GM23338 (cell line): ENCODE measurements at regions not wholly inside any gene's neighbourhood (a gene's known extent, or its start where the extent isn't known, plus 50 kb on each side); places are given as distances from the start of the nearest gene placed in this dataset.

ENCODE experiments used
- ATAC-seq: fragments of 200-7000 bp; cut with Tn5 transposase; 3 replicates; pipeline ENCODE4 v1.9.1; 2020
- DNase-seq: peaks from one replicate; pipeline ENCODE4 v3.0.0-alpha.2; 2015; ENCODE audit warnings: low spot score
- H2AFZ ChIP-seq: fragments of 200-600 bp; sonication (generic); 2 replicates; pipeline ENCODE4 v1.8.0; 2016; ENCODE audit warnings: antibody characterized with exemption, mild to moderate bottlenecking, moderate library complexity
- H3F3A ChIP-seq: fragments of 200-600 bp; sonication (generic); replicated peaks from 2 replicates; pipeline ENCODE4 v1.8.0; 2017; ENCODE audit warnings: antibody characterized with exemption, mixed run types, low read depth
- H3K27ac ChIP-seq: fragments of 200-600 bp; sonication (generic); 2 replicates; pipeline ENCODE4 v1.6.1; 2016; ENCODE audit warnings: low read depth
- H3K27me3 ChIP-seq: fragments of 200-600 bp; sonication (generic); 2 replicates; pipeline ENCODE4 v1.8.0; 2016; ENCODE audit warnings: mild to moderate bottlenecking, mixed run types, moderate library complexity; ENCODE audit not compliant: insufficient read depth
- H3K36me3 ChIP-seq: fragments of 200-600 bp; sonication (generic); 2 replicates; pipeline ENCODE4 v1.8.0; 2016; ENCODE audit warnings: mild to moderate bottlenecking; ENCODE audit not compliant: insufficient read depth
- H3K4me1 ChIP-seq: fragments of 200-600 bp; sonication (generic); 2 replicates; pipeline ENCODE4 v1.8.0; 2016; ENCODE audit warnings: mild to moderate bottlenecking, moderate library complexity; ENCODE audit not compliant: insufficient read depth
- H3K4me2 ChIP-seq: fragments of 200-600 bp; sonication (generic); 2 replicates; pipeline ENCODE4 v1.7.1; 2017; ENCODE audit warnings: mixed run types
- H3K4me3 ChIP-seq: fragments of 200-600 bp; sonication (generic); 2 replicates; pipeline ENCODE4 v1.6.1; 2016; ENCODE audit warnings: mixed run types
- H3K79me2 ChIP-seq: fragments of 200-600 bp; sonication (generic); replicated peaks from 2 replicates; pipeline ENCODE4 v1.8.0; 2017; ENCODE audit warnings: mild to moderate bottlenecking; ENCODE audit not compliant: insufficient read depth
- H3K9me2 ChIP-seq: fragments of 200-600 bp; sonication (generic); 2 replicates; pipeline ENCODE4 v1.8.0; 2017; ENCODE audit not compliant: insufficient read depth
- H4K20me1 ChIP-seq: fragments of 200-600 bp; sonication (generic); replicated peaks from 2 replicates; pipeline ENCODE4 v1.8.0; 2017; ENCODE audit warnings: mild to moderate bottlenecking; ENCODE audit not compliant: insufficient read depth
- H3K27ac Mint-ChIP-seq: 2 replicates; pipeline ENCODE4 v1.8.0; 2020; ENCODE audit warnings: inconsistent platforms, mild to moderate bottlenecking, moderate library complexity, mixed read lengths
- H3K27me3 Mint-ChIP-seq: 3 replicates; pipeline ENCODE4 v1.8.0; 2022; ENCODE audit warnings: low read depth, mild to moderate bottlenecking, moderate library complexity, mixed read lengths, inconsistent platforms; ENCODE audit not compliant: insufficient read depth, poor library complexity
- H3K36me3 Mint-ChIP-seq: 3 replicates; pipeline ENCODE4 v1.8.0; 2021; ENCODE audit warnings: low read depth, mild to moderate bottlenecking, inconsistent platforms, moderate library complexity, mixed read lengths
- H3K4me1 Mint-ChIP-seq: 3 replicates; pipeline ENCODE4 v1.8.0; 2020; ENCODE audit warnings: mild to moderate bottlenecking, inconsistent platforms, mixed read lengths
- H3K4me3 Mint-ChIP-seq: 3 replicates; pipeline ENCODE4 v1.8.0; 2021; ENCODE audit warnings: moderate library complexity, mild to moderate bottlenecking, inconsistent platforms, mixed read lengths
- H3K9me3 Mint-ChIP-seq: 3 replicates; pipeline ENCODE4 v1.8.0; 2020; ENCODE audit warnings: moderate library complexity, mild to moderate bottlenecking, inconsistent platforms, mixed read lengths
- CREB1 ChIP-seq: fragments of 250-450 bp; sonication (Bioruptor Pico); IDR thresholded peaks from 2 replicates; pipeline ENCODE4 v1.5.0; 2020; ENCODE audit warnings: low read depth, mild to moderate bottlenecking, moderate library complexity
- CTCF ChIP-seq, 2 experiments: fragments of 200-600 bp in 1 of 2; sonication (generic) in 1 of 2; conservative IDR thresholded peaks; 2 replicates each; pipeline versions ENCODE4 v1.5.1 to v1.6.1; 2016 to 2017; ENCODE audit warnings: antibody characterized with exemption in 2 of 2, low read depth in 2 of 2, mild to moderate bottlenecking in 2 of 2, moderate library complexity in 1 of 2
- ETS1 ChIP-seq: IDR thresholded peaks from 2 replicates; pipeline ENCODE4 v1.6.1; 2016; ENCODE audit warnings: antibody characterized with exemption
- EZH2 ChIP-seq: fragments of 200-600 bp; sonication (generic); IDR thresholded peaks from one replicate; pipeline ENCODE4 v1.8.0; 2017; ENCODE audit warnings: antibody characterized with exemption, mild to moderate bottlenecking, low read depth; ENCODE audit not compliant: unreplicated experiment
- EZH2phosphoT487 ChIP-seq: fragments of 200-600 bp; sonication (generic); IDR thresholded peaks from one replicate; pipeline ENCODE4 v1.8.1; 2018; ENCODE audit warnings: antibody characterized with exemption; ENCODE audit not compliant: unreplicated experiment
- JUNB ChIP-seq: IDR thresholded peaks from one replicate; pipeline ENCODE4 v1.6.1; 2016; ENCODE audit warnings: antibody characterized with exemption; ENCODE audit not compliant: unreplicated experiment
- NANOG ChIP-seq: IDR thresholded peaks from 2 replicates; pipeline ENCODE4 v1.6.1; 2016; ENCODE audit warnings: antibody characterized with exemption, borderline replicate concordance
- POLR2AphosphoS5 ChIP-seq: IDR thresholded peaks from 2 replicates; pipeline ENCODE4 v1.6.1; 2016; ENCODE audit warnings: antibody characterized with exemption, low read depth
- REST ChIP-seq: IDR thresholded peaks from one replicate; pipeline ENCODE4 v1.6.1; 2018; ENCODE audit warnings: antibody characterized with exemption; ENCODE audit not compliant: unreplicated experiment
- STAT1 ChIP-seq: IDR thresholded peaks from one replicate; pipeline ENCODE4 v1.6.1; 2016; ENCODE audit warnings: antibody characterized with exemption; ENCODE audit not compliant: unreplicated experiment
- ZNF114 ChIP-seq: fragments of 250-450 bp; sonication (Bioruptor Pico); IDR thresholded peaks from 2 replicates; pipeline ENCODE4 v1.5.0; 2020; ENCODE audit warnings: mild to moderate bottlenecking, moderate library complexity
- ZNF331 ChIP-seq: fragments of 250-450 bp; sonication (Bioruptor Pico); IDR thresholded peaks from 2 replicates; pipeline ENCODE4 v1.5.0; 2020; ENCODE audit warnings: low read depth, mild to moderate bottlenecking, moderate library complexity
- ZNF462 ChIP-seq: fragments of 250-450 bp; sonication (Bioruptor Pico); IDR thresholded peaks from 2 replicates; pipeline ENCODE4 v1.5.0; 2020; ENCODE audit warnings: mild to moderate bottlenecking, moderate library complexity

GRCh38 chr5:171657473-171657872 is 128.1 kb upstream of the SMIM23 start:
- H3K9me3 Mint-ChIP-seq, result peaks cover 8% of the 10 kb centered on the region; the same call in 2 of the 3 replicates
- no peak for ATAC-seq
- no peaks in the 10 kb centered on the region for H3K27me3 ChIP-seq
- H3K4me2 ChIP-seq, result no peak overlapping the region
- no peaks in the 10 kb centered on the region for H3K79me2 ChIP-seq
- peaks cover 4% of the 10 kb centered on the region; the same call in 2 of the 3 replicates for H3K4me1 Mint-ChIP-seq
- H2AFZ ChIP-seq, result no peak overlapping the region
- no peak overlapping the region for H3K27ac ChIP-seq
- H3K4me1 ChIP-seq, result no peaks in the 10 kb centered on the region
- H3K4me3 ChIP-seq, result no peak overlapping the region
- no peaks in the 10 kb centered on the region for H3K36me3 ChIP-seq
- DNase-seq, result no peak
- H3K27ac Mint-ChIP-seq, result no peak overlapping the region
- no peak for TF ChIP-seq CTCF (conservative IDR thresholded peaks at IDR 0.05; ENCODE audit: low read depth in 2 of 2)
- TF ChIP-seq ETS1, result no peak
- no peak for TF ChIP-seq JUNB
- TF ChIP-seq ZNF331, result no peak
- TF ChIP-seq NANOG, result no peak
- no peak for TF ChIP-seq ZNF462 (CRISPR knock-in tag)
- TF ChIP-seq EZH2phosphoT487, result no peak
- TF ChIP-seq POLR2AphosphoS5, result no peak
- TF ChIP-seq EZH2, result no peak
- TF ChIP-seq REST, result no peak
- TF ChIP-seq CREB1 (CRISPR knock-in tag), result no peak
- TF ChIP-seq ZNF114 (CRISPR knock-in tag), result no peak
- TF ChIP-seq STAT1, result no peak
- H3K36me3 Mint-ChIP-seq, result 0 out of 3 replicates have a peak, but pooled peaks cover 2% of the 10 kb centered on the region
- H3K9me2 ChIP-seq, result no peaks in the 10 kb centered on the region
- no peaks in the 10 kb centered on the region for H4K20me1 ChIP-seq
- H3K4me3 Mint-ChIP-seq, result no peak overlapping the region
- H3K27me3 Mint-ChIP-seq, result no peaks in the 10 kb centered on the region
- H3F3A ChIP-seq, result no peaks in the 10 kb centered on the region
